Astrocyte (in vitro differentiated cells and primary cell): ENCODE measurements at regions not wholly inside any gene's neighbourhood (a gene's known extent, or its start where the extent isn't known, plus 50 kb on each side); places are given as distances from the start of the nearest gene placed in this dataset.

Experiments
- DNase-seq: peaks from one replicate; pipeline ENCODE4 v3.0.0-alpha.2; 2010; ENCODE audit warnings: low read depth
- FAIRE-seq: peaks from 2 replicates; lab custom pipeline; 2011; peaks lifted over from hg19 to GRCh38; lab: Jason Lieb, UNC
- H2AFZ ChIP-seq: 2 replicates; pipeline ENCODE4 v1.6.0; 2012; ENCODE audit warnings: low read depth, low read length, inconsistent platforms
- H3K27ac ChIP-seq: 2 replicates; pipeline ENCODE4 v1.5.1; 2011; ENCODE audit warnings: low read depth, low read length, inconsistent platforms
- H3K27me3 ChIP-seq: 2 replicates; pipeline ENCODE4 v1.6.0; 2011; ENCODE audit warnings: low read length, inconsistent platforms; ENCODE audit not compliant: insufficient read depth
- H3K36me3 ChIP-seq: 2 replicates; pipeline ENCODE4 v1.5.1; 2011; ENCODE audit warnings: low read length, inconsistent platforms; ENCODE audit not compliant: insufficient read depth
- H3K4me1 ChIP-seq: 2 replicates; pipeline ENCODE4 v1.5.1; 2011; ENCODE audit warnings: low read length, inconsistent platforms; ENCODE audit not compliant: insufficient read depth
- H3K4me2 ChIP-seq: 2 replicates; pipeline ENCODE4 v1.6.0; 2012; ENCODE audit warnings: low read length, inconsistent platforms
- H3K4me3 ChIP-seq: 2 replicates; pipeline ENCODE4 v1.5.1; 2011; ENCODE audit warnings: low read depth, mild to moderate bottlenecking, low read length, inconsistent platforms; ENCODE audit not compliant: insufficient read depth
- H3K79me2 ChIP-seq: 2 replicates; pipeline ENCODE4 v1.6.0; 2012; ENCODE audit warnings: mild to moderate bottlenecking, low read length, inconsistent platforms; ENCODE audit not compliant: insufficient read depth
- H3K9ac ChIP-seq: 2 replicates; pipeline ENCODE4 v1.6.0; 2012; ENCODE audit warnings: mild to moderate bottlenecking, low read length, inconsistent platforms
- H3K9me3 ChIP-seq: 2 replicates; pipeline ENCODE4 v1.5.1; 2012; ENCODE audit warnings: low read depth, mild to moderate bottlenecking, low read length, inconsistent platforms; ENCODE audit not compliant: insufficient read depth
- H4K20me1 ChIP-seq: 2 replicates; pipeline ENCODE4 v1.6.0; 2012; ENCODE audit warnings: low read length, inconsistent platforms; ENCODE audit not compliant: insufficient read depth
- H3K27ac Mint-ChIP-seq: one replicate; pipeline ENCODE4 v1.8.0; 2021; ENCODE audit warnings: mild to moderate bottlenecking, mixed read lengths; ENCODE audit not compliant: unreplicated experiment
- H3K27me3 Mint-ChIP-seq: one replicate; pipeline ENCODE4 v1.8.0; 2021; ENCODE audit warnings: low read depth, mixed read lengths; ENCODE audit not compliant: unreplicated experiment
- H3K36me3 Mint-ChIP-seq: one replicate; pipeline ENCODE4 v1.8.0; 2021; ENCODE audit warnings: low read depth, mixed read lengths; ENCODE audit not compliant: unreplicated experiment
- H3K4me1 Mint-ChIP-seq: one replicate; pipeline ENCODE4 v1.8.0; 2021; ENCODE audit warnings: low read depth, mixed read lengths; ENCODE audit not compliant: unreplicated experiment
- H3K4me3 Mint-ChIP-seq: one replicate; pipeline ENCODE4 v1.8.0; 2021; ENCODE audit warnings: mild to moderate bottlenecking, moderate library complexity, mixed read lengths; ENCODE audit not compliant: unreplicated experiment
- H3K9me3 Mint-ChIP-seq: one replicate; pipeline ENCODE4 v1.8.0; 2021; ENCODE audit warnings: mild to moderate bottlenecking, mixed read lengths; ENCODE audit not compliant: unreplicated experiment
- CTCF ChIP-seq: IDR thresholded peaks from 2 replicates; pipeline ENCODE4 v1.5.1; 2011; ENCODE audit warnings: low read depth, mild to moderate bottlenecking, inconsistent platforms, low read length, moderate library complexity; ENCODE audit not compliant: insufficient read depth
- EZH2 ChIP-seq: IDR thresholded peaks from 2 replicates; pipeline ENCODE4 v1.6.1; 2012; ENCODE audit warnings: mild to moderate bottlenecking, low read length, inconsistent platforms; ENCODE audit not compliant: insufficient read depth

- Histone ChIP-seq H3K79me2 (no peaks in the 10 kb centered on the region), H3K4me3 (no peak overlapping the region), H4K20me1 (no peaks in the 10 kb centered on the region), H3K27ac (no peak overlapping the region), H3K9ac (no peak overlapping the region), H3K4me2 (no peak overlapping the region), H3K9me3 (peaks cover 3% of the 10 kb centered on the region), H3K27me3 (no peaks in the 10 kb centered on the region), H3K4me1 (no peaks in the 10 kb centered on the region), H2AFZ (no peak overlapping the region), H3K36me3 (no peaks in the 10 kb centered on the region)
- Mint-ChIP-seq H3K4me3 (no peak overlapping the region), H3K9me3 (no peaks in the 10 kb centered on the region), H3K27ac (no peak overlapping the region), H3K36me3 (no peaks in the 10 kb centered on the region), H3K27me3 (peaks cover 1% of the 10 kb centered on the region), H3K4me1 (no peaks in the 10 kb centered on the region)
- TF ChIP-seq EZH2 (no peak), CTCF (no peak)
- DNase-seq: no peak
- no peak for FAIRE-seq
Observed at GRCh38 chr20:39479196-39479810, 517.2 kb downstream of the DHX35 start.

GRCh38 chr20:39474879-39475278 is 512.7 kb downstream of the DHX35 start:
- no peak overlapping the region for H3K27ac Mint-ChIP-seq

More at GRCh38 chr20:39474879-39475278, 512.7 kb downstream of the DHX35 start:
- Mint-ChIP-seq H3K4me1 (no peaks in the 10 kb centered on the region), H3K4me3 (no peak overlapping the region), H3K9me3 (no peaks in the 10 kb centered on the region), H3K27me3 (no peaks in the 10 kb centered on the region), H3K36me3 (no peaks in the 10 kb centered on the region)
- DNase-seq: no peak
- H3K4me1 ChIP-seq: no peaks in the 10 kb centered on the region
- H3K9ac ChIP-seq: no peak overlapping the region
- H3K27me3 ChIP-seq: no peaks in the 10 kb centered on the region
- no peaks in the 10 kb centered on the region for H3K79me2 ChIP-seq
- H4K20me1 ChIP-seq: no peaks in the 10 kb centered on the region
- no peak for FAIRE-seq
- no peak overlapping the region for H3K27ac ChIP-seq
- no peaks in the 10 kb centered on the region for H3K36me3 ChIP-seq
- H3K9me3 ChIP-seq: peaks cover 3% of the 10 kb centered on the region
- TF ChIP-seq CTCF (no peak), EZH2 (no peak)
- no peak overlapping the region for H3K4me2 ChIP-seq
- H3K4me3 ChIP-seq: no peak overlapping the region
- no peak overlapping the region for H2AFZ ChIP-seq
